ENCODE measurements at regions not wholly inside any gene's neighbourhood (a gene's known extent, or its start where the extent isn't known, plus 50 kb on each side); places are given as distances from the start of the nearest gene placed in this dataset.
A peak's percentile ranks its signal among the peaks of the same experiment; 100 is the strongest.
"Not testable (repeated sequence)": the region's sequence is repeated elsewhere in the genome, so short reads cannot be mapped to it uniquely, and the experiment has no call there.

DNA sequence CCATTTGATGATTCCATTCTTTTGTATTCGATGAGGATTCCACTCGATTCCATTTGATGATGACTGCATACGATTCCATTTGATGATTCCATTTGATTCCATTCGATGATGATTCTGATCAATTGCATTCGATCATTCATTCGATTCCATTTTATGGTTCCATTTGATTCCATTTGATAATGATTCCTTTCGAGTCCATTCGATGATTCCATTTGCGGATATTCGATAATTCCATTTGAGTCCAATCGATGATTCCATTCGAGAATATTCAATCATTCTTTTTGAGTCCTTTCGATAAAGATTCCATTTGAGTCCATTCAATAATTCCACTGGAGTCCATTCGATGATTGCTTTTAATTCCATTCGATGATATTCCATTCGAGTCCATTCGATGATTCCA is 239.1 kb downstream of the SHCBP1 start:
- H3K27ac ChIP-seq (ENCODE audit: low read depth, low read length); H2AK5ac ChIP-seq (ENCODE audit: low read length); H3K4ac ChIP-seq (ENCODE audit: low read depth, low read length); H3K56ac ChIP-seq (ENCODE audit: low read length); H4K8ac ChIP-seq (ENCODE audit: low read depth, low read length); H2BK120ac ChIP-seq (ENCODE audit: low read depth, low read length); H3K27me3 ChIP-seq (ENCODE audit: insufficient read depth, low read length, poor library complexity); H3K79me1 ChIP-seq (ENCODE audit: low read length); H2BK15ac ChIP-seq (replicated peaks; ENCODE audit: low read depth); DNase-seq; H3K9ac ChIP-seq (ENCODE audit: low read length); H3K4me2 ChIP-seq (ENCODE audit: low read length); H4K5ac ChIP-seq (ENCODE audit: low read length); H3K4me1 ChIP-seq (ENCODE audit: control insufficient read depth, low read depth, low read length); H3K36me3 ChIP-seq (ENCODE audit: control insufficient read depth, insufficient read depth, low read length); H3K18ac ChIP-seq (ENCODE audit: low read length); H3K79me2 ChIP-seq (ENCODE audit: control insufficient read depth, insufficient read depth, low read length); H3K23ac ChIP-seq (ENCODE audit: low read length); H3K4me3 ChIP-seq (ENCODE audit: low read length); H2BK5ac ChIP-seq (ENCODE audit: low read length): not testable (repeated sequence)
- WGBS (ENCODE audit: extremely low coverage, insufficient coverage, low lambda C conversion rate), result no CpG with 5 or more reads among the region's 17 CpGs

DNA sequence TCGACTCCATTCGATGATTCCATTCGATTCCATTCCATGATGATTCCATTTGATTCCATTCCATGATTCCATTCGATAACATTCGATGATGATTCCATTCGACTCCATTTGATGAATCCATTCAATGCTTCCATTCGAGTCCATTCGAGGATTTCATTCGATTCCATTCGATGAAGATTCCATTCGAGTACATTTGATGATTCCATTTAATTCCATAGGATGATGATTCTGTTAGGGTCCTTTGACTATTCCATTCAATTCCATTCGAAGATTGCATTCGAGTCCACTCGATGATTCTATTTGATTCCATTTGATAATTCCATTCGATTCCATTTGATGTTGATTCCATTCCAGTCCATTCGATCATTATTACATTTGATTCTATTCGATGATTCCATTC is 239.8 kb downstream of the SHCBP1 start:
- not testable (repeated sequence) for H3K4me3 ChIP-seq (ENCODE audit: low read length); H3K36me3 ChIP-seq (ENCODE audit: control insufficient read depth, insufficient read depth, low read length); H3K4ac ChIP-seq (ENCODE audit: low read depth, low read length); H3K4me2 ChIP-seq (ENCODE audit: low read length); H2AK5ac ChIP-seq (ENCODE audit: low read length); H2BK5ac ChIP-seq (ENCODE audit: low read length); H4K8ac ChIP-seq (ENCODE audit: low read depth, low read length); H3K23ac ChIP-seq (ENCODE audit: low read length); H3K18ac ChIP-seq (ENCODE audit: low read length); H3K56ac ChIP-seq (ENCODE audit: low read length); H2BK15ac ChIP-seq (replicated peaks; ENCODE audit: low read depth); H4K5ac ChIP-seq (ENCODE audit: low read length); H3K9ac ChIP-seq (ENCODE audit: low read length); H3K27ac ChIP-seq (ENCODE audit: low read depth, low read length); H3K4me1 ChIP-seq (ENCODE audit: control insufficient read depth, low read depth, low read length); H3K79me1 ChIP-seq (ENCODE audit: low read length); H3K79me2 ChIP-seq (ENCODE audit: control insufficient read depth, insufficient read depth, low read length); H2BK120ac ChIP-seq (ENCODE audit: low read depth, low read length); H3K27me3 ChIP-seq (ENCODE audit: insufficient read depth, low read length, poor library complexity)
- WGBS (ENCODE audit: extremely low coverage, insufficient coverage, low lambda C conversion rate), result no CpG with 5 or more reads among the region's 17 CpGs
- DNase-seq, result peak; percentile 11

Measured in mesendoderm (in vitro differentiated cells).